GM10266 (cell line): ENCODE measurements at regions not wholly inside any gene's neighbourhood (a gene's known extent, or its start where the extent isn't known, plus 50 kb on each side); places are given as distances from the start of the nearest gene placed in this dataset.

Experiments used
- DNase-seq: peaks from one replicate; pipeline ENCODE4 v3.0.0; 2012; ENCODE audit errors: extremely low spot score
- TF ChIP-seq, protein P1 (sequence below): IDR thresholded peaks from 2 replicates; pipeline ENCODE4 v1.5.1; 2012; ENCODE audit warnings: mild to moderate bottlenecking, low read depth; ENCODE audit not compliant: control insufficient read depth, insufficient read depth; ENCODE audit errors: missing control alignments

GRCh38 chr1:61523893-61524605 lies 200.9 kb downstream of the TM2D1 start:
- TF ChIP-seq, protein P1, sequence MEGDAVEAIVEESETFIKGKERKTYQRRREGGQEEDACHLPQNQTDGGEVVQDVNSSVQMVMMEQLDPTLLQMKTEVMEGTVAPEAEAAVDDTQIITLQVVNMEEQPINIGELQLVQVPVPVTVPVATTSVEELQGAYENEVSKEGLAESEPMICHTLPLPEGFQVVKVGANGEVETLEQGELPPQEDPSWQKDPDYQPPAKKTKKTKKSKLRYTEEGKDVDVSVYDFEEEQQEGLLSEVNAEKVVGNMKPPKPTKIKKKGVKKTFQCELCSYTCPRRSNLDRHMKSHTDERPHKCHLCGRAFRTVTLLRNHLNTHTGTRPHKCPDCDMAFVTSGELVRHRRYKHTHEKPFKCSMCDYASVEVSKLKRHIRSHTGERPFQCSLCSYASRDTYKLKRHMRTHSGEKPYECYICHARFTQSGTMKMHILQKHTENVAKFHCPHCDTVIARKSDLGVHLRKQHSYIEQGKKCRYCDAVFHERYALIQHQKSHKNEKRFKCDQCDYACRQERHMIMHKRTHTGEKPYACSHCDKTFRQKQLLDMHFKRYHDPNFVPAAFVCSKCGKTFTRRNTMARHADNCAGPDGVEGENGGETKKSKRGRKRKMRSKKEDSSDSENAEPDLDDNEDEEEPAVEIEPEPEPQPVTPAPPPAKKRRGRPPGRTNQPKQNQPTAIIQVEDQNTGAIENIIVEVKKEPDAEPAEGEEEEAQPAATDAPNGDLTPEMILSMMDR = no peak
- DNase-seq = no peak

GRCh38 chr1:61523229-61523628 lies 201.7 kb downstream of the TM2D1 start:
- DNase-seq = no peak
- TF ChIP-seq, protein P1 = no peak

GRCh38 chr1:61520401-61520800 lies 204.5 kb downstream of the TM2D1 start:
- TF ChIP-seq, protein P1 = no peak

GRCh38 chr1:61519631-61520030 lies 205.3 kb downstream of the TM2D1 start:
- no peak for DNase-seq

More at GRCh38 chr1:61520401-61520800, 204.5 kb downstream of the TM2D1 start:
- no peak for DNase-seq

GRCh38 chr1:61518670-61519400 lies 206.1 kb downstream of the TM2D1 start:
- TF ChIP-seq, protein P1 = no peak
- no peak for DNase-seq

More at GRCh38 chr1:61519631-61520030, 205.3 kb downstream of the TM2D1 start:
- TF ChIP-seq, protein P1 = no peak

- TF ChIP-seq, protein P1 = no peak
- DNase-seq = no peak
Observed at GRCh38 chr1:61517345-61517744, 207.6 kb downstream of the TM2D1 start.

- TF ChIP-seq, protein P1 = no peak
- no peak for DNase-seq
Observed at GRCh38 chr1:61515096-61515495, 209.8 kb downstream of the TM2D1 start.
